Prostate gland (tissue), 2 donors: ENCODE measurements at regions not wholly inside any gene's neighbourhood (a gene's known extent, or its start where the extent isn't known, plus 50 kb on each side); places are given as distances from the start of the nearest gene placed in this dataset.

Experiments used
- DNase-seq: peaks from one replicate; pipeline ENCODE4 v3.0.0-alpha.2; 2019; ENCODE audit warnings: low spot score
- H3K27ac ChIP-seq, 2 donors: fragments of 200-600 bp; sonication (generic); 2 replicates each; pipeline ENCODE4 v1.5.1; 2017 to 2019
- H3K27me3 ChIP-seq: fragments of 200-600 bp; sonication (generic); replicated peaks from 2 replicates; pipeline ENCODE4 v1.5.1; 2019; ENCODE audit not compliant: insufficient read depth
- H3K36me3 ChIP-seq, 2 donors: fragments of 200-600 bp; sonication (generic); 1 replicate in 1 of 2; 2 replicates in 1 of 2; pipeline versions ENCODE4 v1.5.1 to v1.8.1; 2017 to 2019
- H3K4me1 ChIP-seq: fragments of 200-600 bp; sonication (generic); replicated peaks from 2 replicates; pipeline ENCODE4 v1.5.1; 2019
- H3K4me3 ChIP-seq, 2 donors: fragments of 200-600 bp; sonication (generic); 2 replicates each; pipeline ENCODE4 v1.5.1; 2017 to 2019
- H3K9me3 ChIP-seq: fragments of 200-600 bp; sonication (generic); 2 replicates; pipeline ENCODE4 v1.5.1; 2017
- CTCF ChIP-seq, 4 experiments: fragments of 200-600 bp in 2 of 4; fragments of 450-650 bp in 2 of 4; sonication (generic) in 2 of 4; IDR thresholded peaks; 1 replicate in 3 of 4; 2 replicates in 1 of 4; pipeline ENCODE4 v1.5.1; 2016 to 2019; ENCODE audit warnings: antibody characterized with exemption in 4 of 4, mild to moderate bottlenecking in 2 of 4, moderate library complexity in 2 of 4
- POLR2A ChIP-seq: fragments of 450-650 bp; IDR thresholded peaks from one replicate; pipeline ENCODE4 v1.6.1; 2016; ENCODE audit warnings: antibody characterized with exemption, mild to moderate bottlenecking
- POLR2AphosphoS5 ChIP-seq: sonication (generic); formaldehyde crosslinking; IDR thresholded peaks from one replicate; pipeline ENCODE4 v1.6.1; 2017; ENCODE audit warnings: antibody characterized with exemption
- WGBS: methylation state at CpG from one replicate; pipeline ENCODE4 v1.1.5; 2018; 5-methylcytosine and 5-hydroxymethylcytosine counted together
- intact Hi-C: fragments of 100-400 bp; cut with DNase I; formaldehyde crosslinking; loops from one replicate; pipeline ENCODE4 v1.14.2; 2022

GRCh38 chr20:39310363-39310995 is 348.3 kb downstream of the DHX35 start:
- Histone ChIP-seq H3K4me3 (no peak overlapping the region), H3K4me1 (no peaks in the 10 kb centered on the region), H3K27me3 (no peaks in the 10 kb centered on the region), H3K36me3 (no peaks in the 10 kb centered on the region), H3K27ac (no peak overlapping the region), H3K9me3 (no peaks in the 10 kb centered on the region)
- 69% methylated on average over 9 of the region's 9 CpGs for WGBS
- no peak for TF ChIP-seq CTCF (IDR thresholded peaks at IDR 0.05)
- no peak for TF ChIP-seq POLR2AphosphoS5
- no peak for TF ChIP-seq POLR2A
- intact Hi-C loops: no loop called here
- DNase-seq: no peak

- H3K36me3 ChIP-seq: no peaks in the 10 kb centered on the region
- H3K4me3 ChIP-seq: no peak overlapping the region
- no peaks in the 10 kb centered on the region for H3K27me3 ChIP-seq
- no peak for DNase-seq
- no peak for TF ChIP-seq CTCF (IDR thresholded peaks at IDR 0.05)
- no peak for TF ChIP-seq POLR2AphosphoS5
- TF ChIP-seq POLR2A: no peak
- H3K9me3 ChIP-seq: no peaks in the 10 kb centered on the region
- H3K4me1 ChIP-seq: no peaks in the 10 kb centered on the region
- H3K27ac ChIP-seq: no peak overlapping the region
- intact Hi-C loops: no loop called here
Observed at GRCh38 chr20:39309458-39309857, 347.3 kb downstream of the DHX35 start.

- Histone ChIP-seq H3K36me3 (no peaks in the 10 kb centered on the region), H3K4me3 (no peak overlapping the region), H3K4me1 (no peaks in the 10 kb centered on the region), H3K9me3 (no peaks in the 10 kb centered on the region), H3K27ac (no peak overlapping the region), H3K27me3 (no peaks in the 10 kb centered on the region)
- intact Hi-C loops: no loop called here
- WGBS: 77% methylated on average over 4 of the region's 4 CpGs
- DNase-seq: no peak
- TF ChIP-seq CTCF (IDR thresholded peaks at IDR 0.05): no peak
- no peak for TF ChIP-seq POLR2A
- TF ChIP-seq POLR2AphosphoS5: no peak
Observed at GRCh38 chr20:39302312-39302711, 340.2 kb downstream of the DHX35 start.

- no peak for TF ChIP-seq POLR2AphosphoS5
- no peak for TF ChIP-seq POLR2A
- no peak for TF ChIP-seq CTCF (IDR thresholded peaks at IDR 0.05)
- no peak overlapping the region for H3K4me3 ChIP-seq
- 89% methylated on average over 2 of the region's 2 CpGs for WGBS
Observed at GRCh38 chr20:39299783-39300182, 337.6 kb downstream of the DHX35 start.

More at GRCh38 chr20:39299783-39300182, 337.6 kb downstream of the DHX35 start:
- H3K36me3 ChIP-seq: no peaks in the 10 kb centered on the region
- no peaks in the 10 kb centered on the region for H3K9me3 ChIP-seq
- no peaks in the 10 kb centered on the region for H3K27me3 ChIP-seq
- intact Hi-C loops: no loop called here
- no peak for DNase-seq
- no peaks in the 10 kb centered on the region for H3K4me1 ChIP-seq
- no peak overlapping the region for H3K27ac ChIP-seq
